GM21390 (cell line): ENCODE measurements at regions not wholly inside any gene's neighbourhood (a gene's known extent, or its start where the extent isn't known, plus 50 kb on each side); places are given as distances from the start of the nearest gene placed in this dataset.

Experiments
- ATAC-seq: cut with Tn5 transposase; IDR thresholded peaks from one replicate; pipeline ENCODE4 v1.9.1; 2021; ENCODE audit not compliant: unreplicated experiment

- no peak for ATAC-seq
Measured at GRCh38 chrX:131764216-131764615, 220.3 kb downstream of the OR13H1 start.

- no peak for ATAC-seq
Measured at GRCh38 chrX:131778269-131779218, 234.7 kb downstream of the OR13H1 start.

GRCh38 chrX:131779306-131779705 is 235.4 kb downstream of the OR13H1 start:
- ATAC-seq = no peak

GRCh38 chrX:131779741-131780140 is 235.9 kb downstream of the OR13H1 start:
- no peak for ATAC-seq

GRCh38 chrX:131782646-131783045 is 238.8 kb downstream of the OR13H1 start:
- ATAC-seq = no peak

GRCh38 chrX:131783555-131784308 is 239.4 kb upstream of the STK26 start:
- no peak for ATAC-seq

GRCh38 chrX:131789664-131790063 is 233.4 kb upstream of the STK26 start:
- no peak for ATAC-seq

GRCh38 chrX:131791608-131792355 is 231.3 kb upstream of the STK26 start:
- no peak for ATAC-seq

GRCh38 chrX:131792356-131792749 is 230.7 kb upstream of the STK26 start:
- ATAC-seq = no peak

- no peak for ATAC-seq
Measured at GRCh38 chrX:131792789-131793462, 230.2 kb upstream of the STK26 start.

GRCh38 chrX:131795442-131796229 is 227.5 kb upstream of the STK26 start:
- no peak for ATAC-seq

- no peak for ATAC-seq
Measured at GRCh38 chrX:131801066-131801465, 222.0 kb upstream of the STK26 start.

- no peak for ATAC-seq
Measured at GRCh38 chrX:131801911-131802310, 221.2 kb upstream of the STK26 start.

- peak; percentile 61 for ATAC-seq
Measured at GRCh38 chrX:131802836-131803626, 220.1 kb upstream of the STK26 start.

- peak; percentile 88 for ATAC-seq
Measured at GRCh38 chrX:131812847-131813825, 210.0 kb upstream of the STK26 start.

- ATAC-seq = no peak
Measured at GRCh38 chrX:131816551-131817136, 206.5 kb upstream of the STK26 start.

GRCh38 chrX:131818297-131818936 is 204.7 kb upstream of the STK26 start:
- no peak for ATAC-seq
